ENCODE measurements at regions not wholly inside any gene's neighbourhood (a gene's known extent, or its start where the extent isn't known, plus 50 kb on each side); places are given as distances from the start of the nearest gene placed in this dataset.

GRCh38 chr9:109597496-109597895 lies 99.4 kb upstream of the PTPN3 start:
- Histone ChIP-seq H3K36me3 (no peaks in the 10 kb centered on the region), H3K4me3 (no peak overlapping the region), H3K27me3 (no peaks in the 10 kb centered on the region), H3K4me1 (no peaks in the 10 kb centered on the region), H3K9me3 (no peaks in the 10 kb centered on the region), H3K27ac (replicated peaks in 1 of 4) (no peak overlapping the region)
- intact Hi-C loops (cut with DNase I), result no loop called here
- WGBS, result 89% methylated on average over 3 of the region's 3 CpGs
- no peak for TF ChIP-seq POLR2A (IDR thresholded peaks at IDR 0.05; ENCODE audit: low read depth)
- TF ChIP-seq POLR2AphosphoS5 (IDR thresholded peaks at IDR 0.05), result no peak
- DNase-seq (ENCODE audit: extremely low spot score), result no peak

GRCh38 chr9:109599131-109599530 lies 101.0 kb upstream of the PTPN3 start:
- WGBS, result 97% methylated on average over 2 of the region's 2 CpGs
- no peak for DNase-seq (ENCODE audit: extremely low spot score)
- no peaks in the 10 kb centered on the region for H3K36me3 ChIP-seq
- no peak overlapping the region for H3K27ac ChIP-seq (replicated peaks in 1 of 4)
- no peak overlapping the region for H3K4me3 ChIP-seq
- intact Hi-C loops (cut with DNase I), result no loop called here
- TF ChIP-seq EP300 (IDR thresholded peaks at IDR 0.05) (no peak), POLR2AphosphoS5 (IDR thresholded peaks at IDR 0.05) (no peak), CTCF (IDR thresholded peaks at IDR 0.05) (no peak), POLR2A (IDR thresholded peaks at IDR 0.05; ENCODE audit: low read depth) (no peak)
- no peaks in the 10 kb centered on the region for H3K9me3 ChIP-seq
- no peaks in the 10 kb centered on the region for H3K4me1 ChIP-seq
- no peaks in the 10 kb centered on the region for H3K27me3 ChIP-seq

- H3K36me3 ChIP-seq, result no peaks in the 10 kb centered on the region
- H3K27ac ChIP-seq (replicated peaks in 1 of 4), result no peak overlapping the region
- intact Hi-C loops (cut with DNase I), result no loop called here
- TF ChIP-seq CTCF (IDR thresholded peaks at IDR 0.05) (no peak), POLR2A (IDR thresholded peaks at IDR 0.05; ENCODE audit: low read depth) (no peak), POLR2AphosphoS5 (IDR thresholded peaks at IDR 0.05) (no peak), EP300 (IDR thresholded peaks at IDR 0.05) (no peak)
- DNase-seq (ENCODE audit: extremely low spot score), result no peak
- H3K4me1 ChIP-seq, result no peaks in the 10 kb centered on the region
- H3K9me3 ChIP-seq, result no peaks in the 10 kb centered on the region
- no peaks in the 10 kb centered on the region for H3K27me3 ChIP-seq
- WGBS, result 63% methylated on average over 6 of the region's 6 CpGs
- H3K4me3 ChIP-seq, result no peak overlapping the region
Measured at GRCh38 chr9:109599711-109600110, 101.6 kb upstream of the PTPN3 start.

DNA sequence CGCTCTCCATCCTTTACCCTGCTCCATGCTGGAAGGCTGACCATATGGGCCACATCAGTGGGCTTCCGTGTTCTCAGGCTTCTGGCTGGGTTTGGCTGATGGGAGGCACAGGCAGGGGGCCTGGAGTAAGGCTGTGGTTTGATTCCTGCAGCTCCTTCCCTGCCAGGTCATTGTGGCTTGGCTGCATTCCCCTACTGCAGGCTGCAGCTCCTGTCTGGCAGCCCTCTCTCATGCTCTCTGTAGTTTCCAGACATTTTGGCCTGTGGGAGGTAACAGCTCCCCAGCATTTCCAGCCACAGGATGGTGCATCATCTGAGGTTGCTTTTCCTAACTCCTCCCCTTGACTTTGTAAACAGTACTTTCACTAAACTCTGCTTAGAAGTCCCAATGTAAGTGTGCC lies 102.0 kb upstream of the PTPN3 start:
- Histone ChIP-seq H3K4me1 (no peaks in the 10 kb centered on the region), H3K9me3 (no peaks in the 10 kb centered on the region), H3K36me3 (no peaks in the 10 kb centered on the region), H3K27me3 (no peaks in the 10 kb centered on the region), H3K27ac (replicated peaks in 1 of 4) (no peak overlapping the region), H3K4me3 (no peak overlapping the region)
- intact Hi-C loops (cut with DNase I), result no loop called here
- no peak for DNase-seq (ENCODE audit: extremely low spot score)
- TF ChIP-seq POLR2AphosphoS5 (IDR thresholded peaks at IDR 0.05) (no peak), CTCF (IDR thresholded peaks at IDR 0.05) (no peak), POLR2A (IDR thresholded peaks at IDR 0.05; ENCODE audit: low read depth) (no peak), EP300 (IDR thresholded peaks at IDR 0.05) (no peak)
- 52% methylated on average over 2 of the region's 2 CpGs for whole genome bisulfite sequencing

DNA sequence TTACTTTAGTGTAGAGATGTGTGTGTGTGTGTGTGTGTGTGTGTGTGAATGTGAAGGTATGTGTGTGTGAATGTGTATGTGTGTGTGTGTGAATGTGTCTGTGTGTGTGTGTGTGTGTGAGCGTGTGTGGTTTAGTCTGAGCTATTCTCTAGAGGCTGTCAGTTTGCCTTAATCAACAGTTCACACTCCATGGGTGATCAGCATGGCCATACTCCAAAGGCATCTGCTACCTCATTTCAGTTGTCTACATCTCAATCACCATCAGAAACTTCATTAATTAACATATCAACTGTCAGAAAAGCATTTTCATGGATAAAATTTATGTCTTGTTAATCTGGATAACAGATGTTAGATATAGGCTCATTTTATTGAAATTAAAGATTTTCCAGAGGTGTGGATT lies 103.1 kb upstream of the PTPN3 start:
- intact Hi-C loops (cut with DNase I), result no loop called here
- DNase-seq (ENCODE audit: extremely low spot score), result no peak
- Histone ChIP-seq H3K4me3 (no peak overlapping the region), H3K4me1 (no peaks in the 10 kb centered on the region), H3K36me3 (no peaks in the 10 kb centered on the region), H3K27ac (replicated peaks in 1 of 4) (no peak overlapping the region), H3K27me3 (no peaks in the 10 kb centered on the region), H3K9me3 (no peaks in the 10 kb centered on the region)
- no peak for TF ChIP-seq EP300 (IDR thresholded peaks at IDR 0.05)
- no peak for TF ChIP-seq CTCF (IDR thresholded peaks at IDR 0.05)
- TF ChIP-seq POLR2AphosphoS5 (IDR thresholded peaks at IDR 0.05), result no peak
- TF ChIP-seq POLR2A (IDR thresholded peaks at IDR 0.05; ENCODE audit: low read depth), result no peak
- 83% methylated on average over 1 of the region's 1 CpG for WGBS
